GM18907 (cell line): ENCODE measurements at regions not wholly inside any gene's neighbourhood (a gene's known extent, or its start where the extent isn't known, plus 50 kb on each side); places are given as distances from the start of the nearest gene placed in this dataset.

Source experiments
- ATAC-seq: cut with Tn5 transposase; IDR thresholded peaks from one replicate; pipeline ENCODE4 v1.9.1; 2021; ENCODE audit warnings: mild to moderate bottlenecking, moderate library complexity; ENCODE audit not compliant: unreplicated experiment

GRCh38 chr14:101064121-101064661, 160.7 kb upstream of the RTL1 start:
- no peak for ATAC-seq

GRCh38 chr14:101064718-101065117, 161.2 kb upstream of the RTL1 start:
- no peak for ATAC-seq

- no peak for ATAC-seq
Measured at GRCh38 chr14:101065246-101065645, 161.7 kb upstream of the RTL1 start.

- ATAC-seq = no peak
Measured at GRCh38 chr14:101065696-101066694, 162.5 kb upstream of the RTL1 start.

- no peak for ATAC-seq
Measured at GRCh38 chr14:101066826-101067510, 163.4 kb upstream of the RTL1 start.

GRCh38 chr14:101068313-101069227, 165.0 kb upstream of the RTL1 start:
- no peak for ATAC-seq

GRCh38 chr14:101069228-101069549, 165.7 kb upstream of the RTL1 start:
- ATAC-seq = no peak

GRCh38 chr14:101069666-101070362, 166.3 kb upstream of the RTL1 start:
- ATAC-seq = no peak

- no peak for ATAC-seq
Measured at GRCh38 chr14:101070540-101071492, 167.3 kb upstream of the RTL1 start.

GRCh38 chr14:101071493-101071906, 168.0 kb upstream of the RTL1 start:
- no peak for ATAC-seq

GRCh38 chr14:101072070-101072469, 168.5 kb upstream of the RTL1 start:
- ATAC-seq = no peak

- no peak for ATAC-seq
Measured at GRCh38 chr14:101072531-101072930, 169.0 kb upstream of the RTL1 start.

GRCh38 chr14:101072945-101073597, 169.5 kb upstream of the RTL1 start:
- ATAC-seq = peak; percentile 85

GRCh38 chr14:101073598-101073965, 170.1 kb upstream of the RTL1 start:
- no peak for ATAC-seq

GRCh38 chr14:101074196-101075024, 170.9 kb upstream of the RTL1 start:
- ATAC-seq = no peak

GRCh38 chr14:101075025-101075800, 171.7 kb upstream of the RTL1 start:
- ATAC-seq = peak; percentile 72
